Caco-2 (cell line): ENCODE measurements at regions not wholly inside any gene's neighbourhood (a gene's known extent, or its start where the extent isn't known, plus 50 kb on each side); places are given as distances from the start of the nearest gene placed in this dataset.

Experiments
- BruUV-seq: library from RNA; stranded (reverse); fragments of 400-500 nt; replicated peaks from 2 replicates; lab custom pipeline; 2021; lab: Mats Ljungman, UMichigan
- CTCF ChIA-PET: fragments of 300-600 bp; sonication (Branson Sonifier 250); formaldehyde crosslinking; loops from one replicate; lab custom pipeline; 2022; ENCODE audit warnings: antibody characterized with exemption; lab: Charles Lee
- POLR2A ChIA-PET: fragments of 300-600 bp; sonication (Branson Sonifier 250); formaldehyde crosslinking; loops from one replicate; lab custom pipeline; 2022; ENCODE audit warnings: antibody characterized with exemption; lab: Charles Lee
- DNase-seq, 2 experiments: peaks; one replicate each; pipeline versions ENCODE4 v3.0.0 to v3.0.0-alpha.2; 2020 to 2022
- H3K27me3 ChIP-seq: replicated peaks from 2 replicates; pipeline ENCODE4 v1.6.0; 2011; ENCODE audit warnings: low read length; ENCODE audit not compliant: control insufficient read depth, insufficient read depth
- H3K36me3 ChIP-seq: 2 replicates; pipeline ENCODE4 v1.5.1; 2011; ENCODE audit warnings: low read length; ENCODE audit not compliant: control insufficient read depth, insufficient read depth
- H3K4me1 ChIP-seq: fragments of 250-450 bp; sonication (Bioruptor Pico); 2 replicates; pipeline ENCODE4 v1.5.1; 2020; ENCODE audit warnings: mild to moderate bottlenecking
- H3K4me3 ChIP-seq: 2 replicates; pipeline ENCODE4 v1.5.1; 2011; ENCODE audit warnings: low read depth, mild to moderate bottlenecking, control low read depth, low read length
- H3K9me3 ChIP-seq: fragments of 250-450 bp; sonication (Bioruptor Pico); 2 replicates; pipeline ENCODE4 v1.5.1; 2020; ENCODE audit warnings: mild to moderate bottlenecking, moderate library complexity
- H3K27ac Mint-ChIP-seq: one replicate; pipeline ENCODE4 v1.8.0; 2022; ENCODE audit warnings: mixed read lengths; ENCODE audit not compliant: unreplicated experiment
- H3K27me3 Mint-ChIP-seq: one replicate; pipeline ENCODE4 v1.8.0; 2022; ENCODE audit warnings: mixed read lengths; ENCODE audit not compliant: insufficient read depth, unreplicated experiment
- H3K36me3 Mint-ChIP-seq: one replicate; pipeline ENCODE4 v1.8.0; 2022; ENCODE audit warnings: mild to moderate bottlenecking, mixed read lengths; ENCODE audit not compliant: insufficient read depth, unreplicated experiment
- H3K4me1 Mint-ChIP-seq: one replicate; pipeline ENCODE4 v1.8.0; 2022; ENCODE audit warnings: low read depth, mixed read lengths; ENCODE audit not compliant: unreplicated experiment
- H3K4me3 Mint-ChIP-seq: one replicate; pipeline ENCODE4 v1.8.0; 2022; ENCODE audit warnings: mild to moderate bottlenecking, moderate library complexity, mixed read lengths; ENCODE audit not compliant: unreplicated experiment
- H3K9me3 Mint-ChIP-seq: one replicate; pipeline ENCODE4 v1.8.0; 2022; ENCODE audit warnings: mixed read lengths; ENCODE audit not compliant: unreplicated experiment
- intact Hi-C: fragments of 100-400 bp; cut with micrococcal nuclease; formaldehyde crosslinking; loops from one replicate; pipeline ENCODE4 v1.10.0; 2022; ENCODE audit not compliant: unreplicated experiment
- TF ChIP-seq, protein P1 (sequence below), 2 experiments: fragments of 200-600 bp in 1 of 2; IDR thresholded peaks; 1 replicate in 1 of 2; 2 replicates in 1 of 2; pipeline versions ENCODE4 v1.5.1 to v1.8.0; 2011 to 2022; ENCODE audit warnings: antibody characterized with exemption in 1 of 2, control low read depth in 1 of 2, inconsistent platforms in 1 of 2, low read depth in 1 of 2, low read length in 1 of 2, mild to moderate bottlenecking in 1 of 2, moderate library complexity in 1 of 2; ENCODE audit not compliant: insufficient read depth in 1 of 2, severe bottlenecking in 1 of 2, unreplicated experiment in 1 of 2

DNA sequence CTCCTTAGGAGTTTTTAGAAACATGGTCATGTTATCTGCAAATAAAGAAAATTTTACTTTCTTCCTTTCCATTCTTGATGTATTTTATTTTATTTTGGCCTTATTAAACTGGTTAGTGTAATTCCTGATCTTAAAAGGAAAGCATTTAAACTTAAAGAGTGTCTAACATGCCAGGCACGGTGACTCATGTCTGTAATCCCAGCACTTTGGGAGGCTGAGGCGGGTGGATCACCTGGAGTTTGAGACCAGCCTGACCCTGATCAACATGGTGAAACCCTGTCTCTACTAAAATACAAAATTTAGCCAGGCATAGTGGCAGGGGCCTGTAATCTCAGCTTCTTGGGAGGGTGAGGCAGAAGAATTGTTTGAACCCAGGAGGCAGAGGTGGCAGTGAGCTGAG is 281.3 kb downstream of the PTTG2 start:
- H3K4me3 Mint-ChIP-seq, result no peak overlapping the region
- BruUV-seq, result no TSS peak
- no peaks in the 10 kb centered on the region for H3K27me3 Mint-ChIP-seq
- POLR2A ChIA-PET, result no interaction called here
- intact Hi-C loops, result no loop called here
- TF ChIP-seq, protein P1, sequence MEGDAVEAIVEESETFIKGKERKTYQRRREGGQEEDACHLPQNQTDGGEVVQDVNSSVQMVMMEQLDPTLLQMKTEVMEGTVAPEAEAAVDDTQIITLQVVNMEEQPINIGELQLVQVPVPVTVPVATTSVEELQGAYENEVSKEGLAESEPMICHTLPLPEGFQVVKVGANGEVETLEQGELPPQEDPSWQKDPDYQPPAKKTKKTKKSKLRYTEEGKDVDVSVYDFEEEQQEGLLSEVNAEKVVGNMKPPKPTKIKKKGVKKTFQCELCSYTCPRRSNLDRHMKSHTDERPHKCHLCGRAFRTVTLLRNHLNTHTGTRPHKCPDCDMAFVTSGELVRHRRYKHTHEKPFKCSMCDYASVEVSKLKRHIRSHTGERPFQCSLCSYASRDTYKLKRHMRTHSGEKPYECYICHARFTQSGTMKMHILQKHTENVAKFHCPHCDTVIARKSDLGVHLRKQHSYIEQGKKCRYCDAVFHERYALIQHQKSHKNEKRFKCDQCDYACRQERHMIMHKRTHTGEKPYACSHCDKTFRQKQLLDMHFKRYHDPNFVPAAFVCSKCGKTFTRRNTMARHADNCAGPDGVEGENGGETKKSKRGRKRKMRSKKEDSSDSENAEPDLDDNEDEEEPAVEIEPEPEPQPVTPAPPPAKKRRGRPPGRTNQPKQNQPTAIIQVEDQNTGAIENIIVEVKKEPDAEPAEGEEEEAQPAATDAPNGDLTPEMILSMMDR (IDR thresholded peaks at IDR 0.05; ENCODE audit: insufficient read depth in 1 of 2, low read depth in 1 of 2, low read length in 1 of 2, severe bottlenecking in 1 of 2, unreplicated experiment in 1 of 2), result no peak
- CTCF ChIA-PET, result no interaction called here
- no peak overlapping the region for H3K27ac Mint-ChIP-seq
- no peak for DNase-seq
- H3K36me3 Mint-ChIP-seq, result no peaks in the 10 kb centered on the region
- H3K4me1 Mint-ChIP-seq, result peaks cover 10% of the 10 kb centered on the region
- H3K27me3 ChIP-seq, result no peaks in the 10 kb centered on the region
- H3K4me3 ChIP-seq, result no peak overlapping the region
- H3K36me3 ChIP-seq, result no peaks in the 10 kb centered on the region
- peaks cover 9% of the 10 kb centered on the region for H3K9me3 Mint-ChIP-seq
- no peaks in the 10 kb centered on the region for H3K9me3 ChIP-seq
- no peaks in the 10 kb centered on the region for H3K4me1 ChIP-seq

DNA sequence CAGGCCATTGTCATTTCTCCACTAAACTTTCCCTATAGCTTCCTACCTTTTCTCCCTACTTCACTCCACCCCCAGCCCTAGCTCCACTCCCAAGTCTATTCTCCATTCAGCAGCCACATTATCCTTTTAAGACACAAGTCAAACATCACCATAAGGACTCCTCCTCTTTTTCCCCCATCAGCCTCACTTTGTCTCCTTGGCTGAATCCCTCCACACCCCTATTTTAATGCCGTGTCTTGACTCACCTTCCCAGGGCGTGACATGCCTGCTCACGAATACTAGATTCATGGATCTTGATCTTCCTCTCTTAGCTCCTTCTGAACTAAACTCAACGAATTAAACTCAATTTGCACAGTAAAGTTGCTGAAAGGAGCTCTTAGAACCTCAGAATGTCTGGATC is 281.9 kb downstream of the PTTG2 start:
- H3K9me3 Mint-ChIP-seq, result peaks cover 9% of the 10 kb centered on the region
- TF ChIP-seq, protein P1 (IDR thresholded peaks at IDR 0.05; ENCODE audit: insufficient read depth in 1 of 2, low read depth in 1 of 2, low read length in 1 of 2, severe bottlenecking in 1 of 2, unreplicated experiment in 1 of 2), result no peak
- no peaks in the 10 kb centered on the region for H3K9me3 ChIP-seq
- no peak overlapping the region for H3K4me3 ChIP-seq
- DNase-seq, result no peak
- ChIA-PET CTCF (no interaction called here), POLR2A (no interaction called here)
- peaks cover 10% of the 10 kb centered on the region for H3K4me1 Mint-ChIP-seq
- H3K36me3 ChIP-seq, result no peaks in the 10 kb centered on the region
- intact Hi-C loops, result no loop called here
- H3K27me3 ChIP-seq, result no peaks in the 10 kb centered on the region
- no peak overlapping the region for H3K4me3 Mint-ChIP-seq
- BruUV-seq, result no TSS peak
- no peaks in the 10 kb centered on the region for H3K27me3 Mint-ChIP-seq
- H3K4me1 ChIP-seq, result no peaks in the 10 kb centered on the region
- H3K27ac Mint-ChIP-seq, result no peak overlapping the region
- H3K36me3 Mint-ChIP-seq, result no peaks in the 10 kb centered on the region

DNA sequence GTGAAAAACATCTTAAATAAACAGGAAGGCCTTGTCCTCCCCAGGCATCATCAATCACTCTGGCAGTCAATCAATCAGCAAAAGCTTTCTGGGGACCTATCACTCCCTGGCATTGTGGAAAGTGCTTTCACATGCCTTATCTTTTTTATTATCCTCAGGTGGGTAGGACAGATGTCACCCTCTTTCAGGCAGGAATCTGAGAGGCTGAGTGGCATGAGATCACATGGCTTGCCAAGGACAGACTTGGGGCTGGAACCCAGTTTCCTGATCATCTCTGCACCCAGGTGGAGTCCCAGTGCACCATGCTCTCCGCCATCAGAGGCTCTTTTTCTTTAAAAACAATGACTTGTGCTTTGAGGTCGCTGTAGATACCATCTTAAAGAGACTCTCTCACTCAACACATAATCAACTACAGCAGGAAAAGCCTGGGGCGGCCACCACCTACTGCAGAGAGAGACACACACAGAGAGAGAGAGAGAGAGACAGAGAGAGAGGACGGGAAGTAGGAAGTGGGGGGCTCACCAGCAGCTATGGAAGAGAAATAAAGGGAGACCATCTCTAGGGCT is 282.7 kb downstream of the PTTG2 start:
- H3K4me1 ChIP-seq, result no peaks in the 10 kb centered on the region
- peaks cover 9% of the 10 kb centered on the region for H3K9me3 Mint-ChIP-seq
- H3K27me3 Mint-ChIP-seq, result no peaks in the 10 kb centered on the region
- no peak overlapping the region for H3K27ac Mint-ChIP-seq
- no peak overlapping the region for H3K4me3 Mint-ChIP-seq
- H3K9me3 ChIP-seq, result no peaks in the 10 kb centered on the region
- TF ChIP-seq, protein P1 (IDR thresholded peaks at IDR 0.05; ENCODE audit: insufficient read depth in 1 of 2, low read depth in 1 of 2, low read length in 1 of 2, severe bottlenecking in 1 of 2, unreplicated experiment in 1 of 2), result no peak
- intact Hi-C loops, result no loop called here
- H3K4me3 ChIP-seq, result no peak overlapping the region
- BruUV-seq, result no TSS peak
- ChIA-PET POLR2A (no interaction called here), CTCF (no interaction called here)
- H3K27me3 ChIP-seq, result no peaks in the 10 kb centered on the region
- peaks cover 10% of the 10 kb centered on the region for H3K4me1 Mint-ChIP-seq
- H3K36me3 ChIP-seq, result no peaks in the 10 kb centered on the region
- no peak for DNase-seq
- no peaks in the 10 kb centered on the region for H3K36me3 Mint-ChIP-seq
